ENCODE measurements at regions not wholly inside any gene's neighbourhood (a gene's known extent, or its start where the extent isn't known, plus 50 kb on each side); places are given as distances from the start of the nearest gene placed in this dataset.
"Not testable (repeated sequence)": the region's sequence is repeated elsewhere in the genome, so short reads cannot be mapped to it uniquely, and the experiment has no call there.

GRCh38 chr11:26860895-26861294 lies 133.0 kb upstream of the FIBIN start:
- H3K4me1 ChIP-seq = peaks cover 0 to 8% (median 0%) of the 10 kb centered on the region in 4 donors
- no peak overlapping the region for H3K4me3 ChIP-seq
- intact Hi-C loops (cut with DNase I; ENCODE audit: low total_unique reads) = no loop called here
- DNase-seq = no peak
- TF ChIP-seq CTCF (IDR thresholded peaks at IDR 0.05) = no peak
- H3K36me3 ChIP-seq = no peaks in the 10 kb centered on the region
- H3K27me3 ChIP-seq = no peaks in the 10 kb centered on the region
- no peak overlapping the region for H3K27ac ChIP-seq
- H3K9me3 ChIP-seq = no peaks in the 10 kb centered on the region

- no peaks in the 10 kb centered on the region for H3K27me3 ChIP-seq
- no peak overlapping the region for H3K4me3 ChIP-seq
- peaks cover 0 to 20% (median 0%) of the 10 kb centered on the region in 4 donors for H3K4me1 ChIP-seq
- H3K9me3 ChIP-seq = no peaks in the 10 kb centered on the region
- intact Hi-C loops (cut with DNase I; ENCODE audit: low total_unique reads) = no loop called here
- H3K36me3 ChIP-seq = no peaks in the 10 kb centered on the region
- H3K27ac ChIP-seq = no peak overlapping the region
- no peak for TF ChIP-seq CTCF (IDR thresholded peaks at IDR 0.05)
- DNase-seq = no peak
Measured at GRCh38 chr11:26862801-26863200, 131.1 kb upstream of the FIBIN start.

- Histone ChIP-seq H3K4me3 (no peak overlapping the region), H3K4me1 (peaks cover 0 to 21% (median 0%) of the 10 kb centered on the region in 4 donors), H3K27ac (no peak overlapping the region), H3K36me3 (no peaks in the 10 kb centered on the region), H3K27me3 (no peaks in the 10 kb centered on the region), H3K9me3 (peaks cover 0 to 5% (median 0%) of the 10 kb centered on the region in 3 donors)
- TF ChIP-seq CTCF (IDR thresholded peaks at IDR 0.05) = no peak
- intact Hi-C loops (cut with DNase I; ENCODE audit: low total_unique reads) = no loop called here
- DNase-seq = no peak
Measured at GRCh38 chr11:26865703-26866102, 128.2 kb upstream of the FIBIN start.

GRCh38 chr11:26867286-26867685 lies 126.6 kb upstream of the FIBIN start:
- no peak for DNase-seq
- H3K27me3 ChIP-seq = no peaks in the 10 kb centered on the region
- peaks cover 0 to 5% (median 0%) of the 10 kb centered on the region in 3 donors for H3K9me3 ChIP-seq
- H3K36me3 ChIP-seq = no peaks in the 10 kb centered on the region
- H3K27ac ChIP-seq = no peak overlapping the region
- peaks cover 0 to 20% (median 0%) of the 10 kb centered on the region in 4 donors for H3K4me1 ChIP-seq
- TF ChIP-seq CTCF (IDR thresholded peaks at IDR 0.05) = no peak
- no peak overlapping the region for H3K4me3 ChIP-seq
- intact Hi-C loops (cut with DNase I; ENCODE audit: low total_unique reads) = no loop called here

- no peak for TF ChIP-seq CTCF (IDR thresholded peaks at IDR 0.05)
- no peaks in the 10 kb centered on the region for H3K36me3 ChIP-seq
- H3K9me3 ChIP-seq = peaks cover 0 to 10% (median 0%) of the 10 kb centered on the region in 3 donors
Measured at GRCh38 chr11:26878959-26879581, 114.8 kb upstream of the FIBIN start.

GRCh38 chr11:26882363-26882880 lies 111.5 kb upstream of the FIBIN start:
- intact Hi-C loops (cut with DNase I; ENCODE audit: low total_unique reads); DNase-seq; H3K4me1 ChIP-seq; H3K27me3 ChIP-seq; H3K36me3 ChIP-seq; H3K9me3 ChIP-seq; H3K4me3 ChIP-seq; H3K27ac ChIP-seq: not testable (repeated sequence)

More at GRCh38 chr11:26878959-26879581, 114.8 kb upstream of the FIBIN start:
- intact Hi-C loops (cut with DNase I; ENCODE audit: low total_unique reads) = no loop called here
- no peak overlapping the region for H3K27ac ChIP-seq
- H3K27me3 ChIP-seq = no peaks in the 10 kb centered on the region
- H3K4me3 ChIP-seq = no peak overlapping the region
- H3K4me1 ChIP-seq = no peaks in the 10 kb centered on the region
- DNase-seq = no peak
